Karpas-422 (cell line): ENCODE measurements at regions not wholly inside any gene's neighbourhood (a gene's known extent, or its start where the extent isn't known, plus 50 kb on each side); places are given as distances from the start of the nearest gene placed in this dataset.

Experiments used
- DNase-seq: peaks from one replicate; pipeline ENCODE4 v3.0.0-alpha.2; 2015
- H2AFZ ChIP-seq: fragments of 200-600 bp; sonication (generic); 2 replicates; pipeline ENCODE4 v1.6.1; 2014; ENCODE audit warnings: antibody characterized with exemption, low read length, mixed read lengths
- H3K27ac ChIP-seq: fragments of 200-600 bp; sonication (generic); 2 replicates; pipeline ENCODE4 v1.5.1; 2014; ENCODE audit warnings: mild to moderate bottlenecking, low read length, moderate library complexity
- H3K27me3 ChIP-seq: fragments of 200-600 bp; sonication (generic); 2 replicates; pipeline ENCODE4 v1.6.1; 2014; ENCODE audit warnings: low read length, mixed read lengths
- H3K36me3 ChIP-seq: fragments of 200-600 bp; sonication (generic); 2 replicates; pipeline ENCODE4 v1.6.1; 2014; ENCODE audit warnings: low read length, mixed read lengths; ENCODE audit not compliant: insufficient read depth
- H3K4me1 ChIP-seq: fragments of 200-600 bp; sonication (generic); 2 replicates; pipeline ENCODE4 v1.6.1; 2014; ENCODE audit warnings: mild to moderate bottlenecking, low read length, mixed read lengths
- H3K4me2 ChIP-seq: fragments of 200-600 bp; sonication (generic); 2 replicates; pipeline ENCODE4 v1.6.1; 2014; ENCODE audit warnings: low read length, low read depth, mild to moderate bottlenecking; ENCODE audit not compliant: poor library complexity, severe bottlenecking
- H3K4me3 ChIP-seq: fragments of 200-600 bp; sonication (generic); 2 replicates; pipeline ENCODE4 v1.5.1; 2014; ENCODE audit warnings: mild to moderate bottlenecking, antibody characterized with exemption, low read length, mixed read lengths
- H3K79me2 ChIP-seq: fragments of 200-600 bp; sonication (generic); 2 replicates; pipeline ENCODE4 v1.6.1; 2014; ENCODE audit warnings: mild to moderate bottlenecking, low read length, mixed read lengths
- H3K9ac ChIP-seq: fragments of 200-600 bp; sonication (generic); 2 replicates; pipeline ENCODE4 v1.6.0; 2014; ENCODE audit warnings: low read length
- H3K9me2 ChIP-seq: fragments of 200-600 bp; sonication (generic), shearing (Covaris generic); replicated peaks from 2 replicates; pipeline ENCODE4 v1.6.0; 2014; ENCODE audit warnings: mild to moderate bottlenecking, low read length, moderate library complexity; ENCODE audit not compliant: insufficient read depth
- H3K9me3 ChIP-seq: fragments of 300-700, 200-600 bp; sonication (generic); 2 replicates; pipeline ENCODE4 v1.6.1; 2014; ENCODE audit warnings: low read length, mixed read lengths
- H4K20me1 ChIP-seq: fragments of 200-600 bp; sonication (generic); 2 replicates; pipeline ENCODE4 v1.6.1; 2014; ENCODE audit warnings: mild to moderate bottlenecking, antibody characterized with exemption, low read length, low read depth; ENCODE audit not compliant: insufficient read depth

- Histone ChIP-seq H3K4me2 (no peak overlapping the region), H3K27me3 (no peaks in the 10 kb centered on the region), H3K4me1 (no peaks in the 10 kb centered on the region), H2AFZ (no peak overlapping the region), H3K79me2 (no peaks in the 10 kb centered on the region), H3K36me3 (no peaks in the 10 kb centered on the region), H3K27ac (no peak overlapping the region), H3K9me2 (no peaks in the 10 kb centered on the region), H3K4me3 (no peak overlapping the region), H4K20me1 (no peaks in the 10 kb centered on the region), H3K9ac (no peak overlapping the region), H3K9me3 (no peaks in the 10 kb centered on the region)
- DNase-seq, result no peak
Observed at GRCh38 chr12:21073822-21074460, 57.1 kb upstream of the SLCO1B1 start.
